Thoracic aorta (tissue), 2 donors: ENCODE measurements at regions not wholly inside any gene's neighbourhood (a gene's known extent, or its start where the extent isn't known, plus 50 kb on each side); places are given as distances from the start of the nearest gene placed in this dataset.

Experiments
- ATAC-seq: fragments of 150-250 bp; one replicate; pipeline ENCODE4 v1.8.0; 2017; ENCODE audit warnings: low read depth; ENCODE audit not compliant: insufficient number of reproducible peaks, low FRiP score
- DNase-seq: peaks from one replicate; pipeline ENCODE4 v3.0.0-alpha.2; 2020; ENCODE audit warnings: low spot score
- H3K27ac ChIP-seq, 2 donors: fragments of 200-600 bp; sonication (generic); 1 replicate in 1 of 2; 2 replicates in 1 of 2; pipeline ENCODE4 v1.5.1; 2016; ENCODE audit warnings: mild to moderate bottlenecking in 2 of 2, moderate library complexity in 2 of 2
- H3K27me3 ChIP-seq: fragments of 200-600 bp; sonication (generic); replicated peaks from 2 replicates; pipeline ENCODE4 v1.6.0; 2016; ENCODE audit warnings: mild to moderate bottlenecking; ENCODE audit not compliant: insufficient read depth
- H3K36me3 ChIP-seq: fragments of 200-600 bp; sonication (generic); one replicate; pipeline ENCODE4 v1.5.1; 2016
- H3K4me1 ChIP-seq, 2 donors: fragments of 200-600 bp; sonication (generic); 1 replicate in 1 of 2; 2 replicates in 1 of 2; pipeline versions ENCODE4 v1.5.1 to v1.6.0; 2016; ENCODE audit warnings: low read depth in 2 of 2, mild to moderate bottlenecking in 1 of 2; ENCODE audit not compliant: control insufficient read depth in 1 of 2
- H3K4me3 ChIP-seq: fragments of 200-600 bp; sonication (generic); 2 replicates; pipeline ENCODE4 v1.5.1; 2016; ENCODE audit warnings: mild to moderate bottlenecking
- H3K9me3 ChIP-seq: fragments of 200-600 bp; sonication (generic); 2 replicates; pipeline ENCODE4 v1.5.1; 2016
- TF ChIP-seq, protein P1 (sequence below): fragments of 200-600 bp; sonication (generic); IDR thresholded peaks from one replicate; pipeline ENCODE4 v1.5.1; 2019; ENCODE audit warnings: antibody characterized with exemption

DNA sequence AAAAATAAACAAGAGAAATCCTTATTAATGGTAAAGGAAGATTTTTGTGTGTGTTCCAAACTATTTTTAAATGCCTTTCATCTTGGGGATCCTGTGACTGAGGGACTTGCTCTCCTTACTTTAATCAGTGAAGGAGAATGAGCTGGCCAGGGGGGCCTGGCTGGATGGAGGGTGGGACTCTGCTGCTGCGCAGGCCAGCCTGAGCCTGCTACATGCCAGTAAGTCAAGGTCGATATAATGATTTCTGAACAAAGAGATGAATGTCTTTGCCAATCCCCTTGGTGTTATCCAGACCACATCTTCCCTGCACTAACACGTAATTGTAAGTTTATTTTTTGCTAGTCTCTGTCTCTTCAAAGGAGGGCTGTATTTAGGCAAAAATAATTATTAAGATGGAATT lies 1679.2 kb upstream of the TENM3 start:
- H3K36me3 ChIP-seq = no peaks in the 10 kb centered on the region
- H3K4me1 ChIP-seq = no peaks in the 10 kb centered on the region
- H3K9me3 ChIP-seq = no peaks in the 10 kb centered on the region
- DNase-seq (no peak), ATAC-seq (no peak)
- no peak overlapping the region for H3K27ac ChIP-seq
- no peaks in the 10 kb centered on the region for H3K27me3 ChIP-seq
- TF ChIP-seq, protein P1, sequence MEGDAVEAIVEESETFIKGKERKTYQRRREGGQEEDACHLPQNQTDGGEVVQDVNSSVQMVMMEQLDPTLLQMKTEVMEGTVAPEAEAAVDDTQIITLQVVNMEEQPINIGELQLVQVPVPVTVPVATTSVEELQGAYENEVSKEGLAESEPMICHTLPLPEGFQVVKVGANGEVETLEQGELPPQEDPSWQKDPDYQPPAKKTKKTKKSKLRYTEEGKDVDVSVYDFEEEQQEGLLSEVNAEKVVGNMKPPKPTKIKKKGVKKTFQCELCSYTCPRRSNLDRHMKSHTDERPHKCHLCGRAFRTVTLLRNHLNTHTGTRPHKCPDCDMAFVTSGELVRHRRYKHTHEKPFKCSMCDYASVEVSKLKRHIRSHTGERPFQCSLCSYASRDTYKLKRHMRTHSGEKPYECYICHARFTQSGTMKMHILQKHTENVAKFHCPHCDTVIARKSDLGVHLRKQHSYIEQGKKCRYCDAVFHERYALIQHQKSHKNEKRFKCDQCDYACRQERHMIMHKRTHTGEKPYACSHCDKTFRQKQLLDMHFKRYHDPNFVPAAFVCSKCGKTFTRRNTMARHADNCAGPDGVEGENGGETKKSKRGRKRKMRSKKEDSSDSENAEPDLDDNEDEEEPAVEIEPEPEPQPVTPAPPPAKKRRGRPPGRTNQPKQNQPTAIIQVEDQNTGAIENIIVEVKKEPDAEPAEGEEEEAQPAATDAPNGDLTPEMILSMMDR = no peak
- no peak overlapping the region for H3K4me3 ChIP-seq

DNA sequence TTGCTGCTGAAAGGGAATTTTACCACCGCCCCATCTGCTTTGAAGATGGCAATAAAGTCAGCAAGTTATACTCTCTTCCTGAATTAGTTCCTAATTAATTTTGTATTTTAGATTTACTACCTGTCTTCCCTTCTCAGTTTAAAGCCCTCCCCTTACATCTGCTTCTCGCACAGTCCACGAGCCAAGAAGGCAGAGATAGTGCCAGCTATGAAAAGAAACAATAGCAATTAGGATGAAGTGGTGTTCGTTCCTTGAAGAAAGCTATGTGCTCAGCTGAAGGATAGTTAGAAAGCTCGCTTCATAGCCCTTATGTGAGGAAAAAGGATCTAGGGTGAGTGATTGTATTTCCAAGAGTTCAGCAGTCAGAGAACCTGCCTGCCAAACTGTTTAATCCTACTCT lies 1678.8 kb upstream of the TENM3 start:
- Histone ChIP-seq H3K9me3 (no peaks in the 10 kb centered on the region), H3K4me3 (no peak overlapping the region)

DNA sequence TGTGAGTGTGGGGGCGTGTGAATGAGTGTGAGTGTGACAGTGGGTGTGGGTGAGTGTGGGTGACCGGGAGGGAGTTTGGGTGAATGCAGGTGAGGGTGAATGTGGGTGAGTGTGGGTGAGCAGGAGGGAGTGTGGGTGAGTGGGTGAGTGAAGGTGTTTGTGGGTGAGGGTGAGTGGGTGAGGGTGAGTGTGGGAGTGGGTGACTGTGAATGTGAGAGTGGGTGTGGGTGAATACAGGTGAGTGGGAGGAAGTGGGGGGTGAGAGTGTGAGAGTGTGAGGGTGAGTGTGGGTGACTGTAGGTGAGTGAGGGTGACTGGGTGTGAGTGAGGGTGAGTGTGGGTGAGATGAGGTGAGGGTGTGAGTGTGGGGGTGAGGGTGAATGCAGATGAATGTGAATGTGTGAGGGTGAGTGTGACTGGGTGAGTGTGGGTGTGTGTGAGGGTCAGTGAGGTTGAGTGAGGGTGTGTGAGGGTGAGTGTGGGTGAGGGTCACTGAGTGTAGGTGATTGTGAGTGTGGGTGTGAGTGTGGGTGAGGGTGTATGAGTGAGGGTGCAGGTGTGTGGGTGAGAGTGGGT lies 1677.3 kb upstream of the TENM3 start:
- no peak overlapping the region for H3K4me3 ChIP-seq
- ATAC-seq (no peak), DNase-seq (no peak)
- no peak overlapping the region for H3K27ac ChIP-seq
- H3K27me3 ChIP-seq = no peaks in the 10 kb centered on the region
- no peaks in the 10 kb centered on the region for H3K9me3 ChIP-seq
- no peaks in the 10 kb centered on the region for H3K36me3 ChIP-seq
- TF ChIP-seq, protein P1 = no peak
- H3K4me1 ChIP-seq = no peaks in the 10 kb centered on the region

More for the DNA sequence above, 1678.8 kb upstream of the TENM3 start:
- no peak for DNase-seq
- ATAC-seq = no peak
- H3K27me3 ChIP-seq = no peaks in the 10 kb centered on the region
- no peaks in the 10 kb centered on the region for H3K36me3 ChIP-seq
- no peaks in the 10 kb centered on the region for H3K4me1 ChIP-seq
- H3K27ac ChIP-seq = no peak overlapping the region
- TF ChIP-seq, protein P1 = no peak

DNA sequence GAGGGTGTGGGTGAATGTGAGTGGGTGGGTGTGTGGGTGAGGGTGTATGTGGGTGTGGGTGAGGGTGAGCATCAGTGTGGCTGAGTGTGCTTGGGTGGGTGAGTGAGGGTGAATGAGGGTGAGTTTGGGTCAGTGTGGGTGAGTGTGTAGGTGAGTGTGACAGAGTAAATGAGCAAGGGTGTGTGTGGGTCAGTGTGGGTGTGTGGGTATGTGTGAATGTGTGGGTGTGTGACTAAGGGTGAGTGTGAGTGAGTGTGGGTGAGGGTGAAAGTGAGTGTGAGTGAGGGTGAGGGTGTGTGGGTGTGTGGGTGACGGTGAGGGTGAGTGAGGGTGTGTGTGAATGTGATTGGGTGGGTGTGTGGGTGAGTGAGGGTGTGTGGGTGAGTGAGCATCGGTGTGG lies 1676.7 kb upstream of the TENM3 start:
- Histone ChIP-seq H3K4me1 (no peaks in the 10 kb centered on the region), H3K9me3 (no peaks in the 10 kb centered on the region), H3K4me3 (no peak overlapping the region), H3K36me3 (no peaks in the 10 kb centered on the region), H3K27ac (no peak overlapping the region), H3K27me3 (no peaks in the 10 kb centered on the region)
- DNase-seq (no peak), ATAC-seq (no peak)
- TF ChIP-seq, protein P1 = no peak

DNA sequence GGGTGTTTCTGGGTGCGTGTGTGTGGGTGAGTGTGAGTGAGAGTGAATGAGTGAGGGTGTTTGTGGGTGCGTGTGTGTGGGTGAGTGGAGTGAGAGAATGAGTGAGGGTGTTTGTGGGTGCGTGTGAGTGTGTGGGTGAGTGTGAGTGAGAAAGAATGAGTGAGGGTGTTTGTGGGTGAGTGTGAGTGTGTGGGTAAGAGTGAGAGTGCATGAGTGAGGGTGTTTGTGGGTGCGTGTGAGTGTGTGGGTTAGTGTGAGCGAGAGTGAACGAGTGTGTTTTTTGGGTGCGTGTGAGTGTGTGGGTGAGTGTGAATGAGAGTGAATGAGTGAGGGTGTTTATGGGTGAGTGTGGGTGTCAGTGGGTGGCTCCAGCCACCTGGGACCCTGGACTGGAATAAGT lies 1676.1 kb upstream of the TENM3 start:
- H3K27me3 ChIP-seq = no peaks in the 10 kb centered on the region
- TF ChIP-seq, protein P1 = no peak
- no peaks in the 10 kb centered on the region for H3K9me3 ChIP-seq
- ATAC-seq (no peak), DNase-seq (no peak)
- H3K36me3 ChIP-seq = no peaks in the 10 kb centered on the region
- H3K4me3 ChIP-seq = no peak overlapping the region
- H3K27ac ChIP-seq = no peak overlapping the region
- H3K4me1 ChIP-seq = no peaks in the 10 kb centered on the region
